NCI-H524 (cell line): ENCODE measurements at regions not wholly inside any gene's neighbourhood (a gene's known extent, or its start where the extent isn't known, plus 50 kb on each side); places are given as distances from the start of the nearest gene placed in this dataset.
"Not testable (repeated sequence)": the region's sequence is repeated elsewhere in the genome, so short reads cannot be mapped to it uniquely, and the experiment has no call there.

Experiments used
- DNase-seq, 2 experiments: peaks; one replicate each; lab custom pipeline; 2025; lab: John Stamatoyannopoulos, UW

GRCh38 chr13:31517599-31517998 lies 221.7 kb upstream of the RXFP2 start:
- DNase-seq, result no peak

- no peak for DNase-seq
Observed at GRCh38 chr13:31518645-31519044, 220.7 kb upstream of the RXFP2 start.

- DNase-seq, result no peak
Observed at GRCh38 chr13:31521435-31521834, 217.9 kb upstream of the RXFP2 start.

GRCh38 chr13:31522396-31522795 lies 216.9 kb upstream of the RXFP2 start:
- no peak for DNase-seq

GRCh38 chr13:31528176-31528575 lies 211.2 kb upstream of the RXFP2 start:
- DNase-seq, result no peak

GRCh38 chr13:31528758-31529157 lies 210.6 kb upstream of the RXFP2 start:
- DNase-seq, result peak in 1 of 2 experiments; percentile 14

GRCh38 chr13:31530922-31531321 lies 208.4 kb upstream of the RXFP2 start:
- peak; percentile 49 to 86 for DNase-seq

- no peak for DNase-seq
Observed at GRCh38 chr13:31537052-31537451, 202.3 kb upstream of the RXFP2 start.

- DNase-seq, result peak in 1 of 2 experiments; percentile 38
Observed at GRCh38 chr13:31538067-31539042, 201.0 kb upstream of the RXFP2 start.

- DNase-seq, result no peak
Observed at GRCh38 chr13:31540281-31540680, 199.0 kb upstream of the RXFP2 start.

- DNase-seq, result peak in 1 of 2 experiments; percentile 51
Observed at GRCh38 chr13:31543190-31543589, 196.1 kb upstream of the RXFP2 start.

- no peak for DNase-seq
Observed at GRCh38 chr13:31545616-31546015, 193.7 kb upstream of the RXFP2 start.

GRCh38 chr13:31556376-31556775 lies 182.9 kb upstream of the RXFP2 start:
- DNase-seq, result no peak

GRCh38 chr13:31584221-31584620 lies 155.1 kb upstream of the RXFP2 start:
- DNase-seq, result not testable (repeated sequence)

- DNase-seq, result no peak
Observed at GRCh38 chr13:31587698-31588266, 151.5 kb upstream of the RXFP2 start.

- no peak for DNase-seq
Observed at GRCh38 chr13:31588316-31588715, 151.0 kb upstream of the RXFP2 start.

GRCh38 chr13:31588893-31589292 lies 150.4 kb upstream of the RXFP2 start:
- peak; percentile 53 to 79 for DNase-seq

GRCh38 chr13:31591642-31592233 lies 147.6 kb upstream of the RXFP2 start:
- no peak for DNase-seq

- DNase-seq, result peak in 1 of 2 experiments; percentile 24
Observed at GRCh38 chr13:31594056-31594455, 145.3 kb upstream of the RXFP2 start.

GRCh38 chr13:31595563-31595962 lies 143.8 kb upstream of the RXFP2 start:
- DNase-seq, result no peak

GRCh38 chr13:31598990-31599389 lies 140.3 kb upstream of the RXFP2 start:
- peak in 1 of 2 experiments; percentile 29 for DNase-seq

- DNase-seq, result no peak
Observed at GRCh38 chr13:31605076-31605860, 134.1 kb upstream of the RXFP2 start.
